ENCODE measurements at regions not wholly inside any gene's neighbourhood (a gene's known extent, or its start where the extent isn't known, plus 50 kb on each side); places are given as distances from the start of the nearest gene placed in this dataset.

- ChIA-PET POLR2A (no interaction called here), CTCF (no interaction called here)
- DNase-seq (ENCODE audit: low read depth, low spot score): no peak
- no peak for TF ChIP-seq CTCF (IDR thresholded peaks at IDR 0.05; ENCODE audit: insufficient read depth, low read length, missing control alignments)
- no peak overlapping the region for H3K4me3 ChIP-seq (ENCODE audit: low read depth, low read length)
Measured at GRCh38 chr5:82489683-82490082, 211.5 kb upstream of the RPS23 start.

GRCh38 chr5:82487131-82487530 lies 209.0 kb upstream of the RPS23 start:
- H3K4me3 ChIP-seq (ENCODE audit: low read depth, low read length): no peak overlapping the region
- no peak for DNase-seq (ENCODE audit: low read depth, low spot score)
- ChIA-PET CTCF (no interaction called here), POLR2A (no interaction called here)
- no peak for TF ChIP-seq CTCF (IDR thresholded peaks at IDR 0.05; ENCODE audit: insufficient read depth, low read length, missing control alignments)

- H3K4me3 ChIP-seq (ENCODE audit: low read depth, low read length): no peak overlapping the region
- DNase-seq (ENCODE audit: low read depth, low spot score): no peak
- TF ChIP-seq CTCF (IDR thresholded peaks at IDR 0.05; ENCODE audit: insufficient read depth, low read length, missing control alignments): no peak
- CTCF ChIA-PET: no interaction called here
- POLR2A ChIA-PET: no interaction called here
Measured at GRCh38 chr5:82480331-82480730, 202.2 kb upstream of the RPS23 start.

GRCh38 chr5:82476155-82476554 lies 198.0 kb upstream of the RPS23 start:
- no peak for TF ChIP-seq CTCF (IDR thresholded peaks at IDR 0.05; ENCODE audit: insufficient read depth, low read length, missing control alignments)
- ChIA-PET CTCF (no interaction called here), POLR2A (no interaction called here)
- DNase-seq (ENCODE audit: low read depth, low spot score): no peak
- no peak overlapping the region for H3K4me3 ChIP-seq (ENCODE audit: low read depth, low read length)

- ChIA-PET POLR2A (no interaction called here), CTCF (no interaction called here)
- no peak for DNase-seq (ENCODE audit: low read depth, low spot score)
- TF ChIP-seq CTCF (IDR thresholded peaks at IDR 0.05; ENCODE audit: insufficient read depth, low read length, missing control alignments): no peak
- no peak overlapping the region for H3K4me3 ChIP-seq (ENCODE audit: low read depth, low read length)
Measured at GRCh38 chr5:82473262-82473661, 195.1 kb upstream of the RPS23 start.

GRCh38 chr5:82470185-82470994 lies 192.2 kb upstream of the RPS23 start:
- no peak for DNase-seq (ENCODE audit: low read depth, low spot score)
- ChIA-PET POLR2A (no interaction called here), CTCF (interaction anchor here (1.2 to 1.3 kb wide), 2 partner anchors 25 to 158 kb away, joined by 3 read pairs; no protein-coding TSS in a partner anchor)
- no peak overlapping the region for H3K4me3 ChIP-seq (ENCODE audit: low read depth, low read length)
- no peak for TF ChIP-seq CTCF (IDR thresholded peaks at IDR 0.05; ENCODE audit: insufficient read depth, low read length, missing control alignments)
